Left lung (tissue), 4 donors: ENCODE measurements at regions not wholly inside any gene's neighbourhood (a gene's known extent, or its start where the extent isn't known, plus 50 kb on each side); places are given as distances from the start of the nearest gene placed in this dataset.

ENCODE experiments used
- ATAC-seq: fragments of 200-7000 bp; cut with Tn5 transposase; one replicate; pipeline ENCODE4 v1.9.1; 2020; ENCODE audit warnings: moderate library complexity
- DNase-seq, 4 donors: peaks; one replicate each; pipeline ENCODE4 v3.0.0-alpha.2; 2013 to 2020
- H3K27ac ChIP-seq, 2 donors: fragments of 200-600 bp; sonication (generic) in 1 of 2; one replicate each; pipeline versions ENCODE4 v1.5.0 to v1.8.0; 2020 to 2021
- H3K27me3 ChIP-seq, 2 donors: fragments of 200-600 bp; sonication (generic) in 1 of 2; one replicate each; pipeline versions ENCODE4 v1.5.0 to v1.8.0; 2020 to 2021
- H3K36me3 ChIP-seq, 2 donors: fragments of 200-600 bp; sonication (generic) in 1 of 2; one replicate each; pipeline versions ENCODE4 v1.5.0 to v1.8.0; 2020 to 2021
- H3K4me1 ChIP-seq, 2 donors: fragments of 200-600 bp; one replicate each; pipeline ENCODE4 v1.8.0; 2021
- H3K4me3 ChIP-seq, 2 donors: fragments of 200-600 bp; sonication (generic) in 1 of 2; one replicate each; pipeline versions ENCODE4 v1.5.0 to v1.8.0; 2020 to 2021; ENCODE audit warnings: mild to moderate bottlenecking in 1 of 2
- H3K9me3 ChIP-seq, 2 donors: fragments of 200-600 bp; sonication (generic) in 1 of 2; one replicate each; pipeline versions ENCODE4 v1.5.0 to v1.8.0; 2020 to 2021
- CTCF ChIP-seq, 2 donors: fragments of 200-600 bp; sonication (generic) in 1 of 2; IDR thresholded peaks; one replicate each; pipeline versions ENCODE4 v1.5.0 to v1.8.0; 2021; ENCODE audit warnings: antibody characterized with exemption in 2 of 2
- intact Hi-C, 2 donors: fragments of 100-400 bp; cut with DNase I; formaldehyde crosslinking; loops; one replicate each; pipeline versions ENCODE4 v1.11.2 to v1.14.2; 2022
- donor health status: DM: no; HTN: yes; CAD: no.
- donor health status: DM: no; HTN: no; CAD: no.

GRCh38 chr9:23258569-23258968 lies 567.5 kb downstream of the ELAVL2 start:
- Histone ChIP-seq H3K4me3 (no peak overlapping the region), H3K4me1 (no peaks in the 10 kb centered on the region), H3K36me3 (no peaks in the 10 kb centered on the region), H3K27ac (no peak overlapping the region), H3K9me3 (no peaks in the 10 kb centered on the region), H3K27me3 (no peaks in the 10 kb centered on the region)
- no peak for TF ChIP-seq CTCF (IDR thresholded peaks at IDR 0.05)
- DNase-seq (no peak), ATAC-seq (no peak)
- intact Hi-C loops: no loop called here

GRCh38 chr9:23278561-23278960 lies 547.5 kb downstream of the ELAVL2 start:
- no peak for TF ChIP-seq CTCF (IDR thresholded peaks at IDR 0.05)
- intact Hi-C loops: no loop called here
- ATAC-seq: no peak

GRCh38 chr9:23287390-23287789 lies 538.6 kb downstream of the ELAVL2 start:
- Histone ChIP-seq H3K27ac (no peak overlapping the region), H3K4me1 (no peaks in the 10 kb centered on the region), H3K9me3 (no peaks in the 10 kb centered on the region), H3K4me3 (no peak overlapping the region), H3K27me3 (no peaks in the 10 kb centered on the region), H3K36me3 (no peaks in the 10 kb centered on the region)
- intact Hi-C loops: no loop called here
- TF ChIP-seq CTCF (IDR thresholded peaks at IDR 0.05): no peak
- DNase-seq (no peak), ATAC-seq (no peak)

More at GRCh38 chr9:23278561-23278960, 547.5 kb downstream of the ELAVL2 start:
- no peak overlapping the region for H3K27ac ChIP-seq
- H3K9me3 ChIP-seq: no peaks in the 10 kb centered on the region
- H3K27me3 ChIP-seq: no peaks in the 10 kb centered on the region
- no peaks in the 10 kb centered on the region for H3K4me1 ChIP-seq
- no peak overlapping the region for H3K4me3 ChIP-seq
- H3K36me3 ChIP-seq: no peaks in the 10 kb centered on the region
- no peak for DNase-seq

GRCh38 chr9:23288545-23288944 lies 537.5 kb downstream of the ELAVL2 start:
- DNase-seq (no peak), ATAC-seq (no peak)
- intact Hi-C loops: no loop called here
- no peaks in the 10 kb centered on the region for H3K4me1 ChIP-seq
- no peaks in the 10 kb centered on the region for H3K36me3 ChIP-seq
- H3K9me3 ChIP-seq: no peaks in the 10 kb centered on the region
- no peak overlapping the region for H3K27ac ChIP-seq
- H3K27me3 ChIP-seq: no peaks in the 10 kb centered on the region
- TF ChIP-seq CTCF (IDR thresholded peaks at IDR 0.05): no peak
- H3K4me3 ChIP-seq: no peak overlapping the region

- no peaks in the 10 kb centered on the region for H3K36me3 ChIP-seq
- H3K4me3 ChIP-seq: no peak overlapping the region
- no peaks in the 10 kb centered on the region for H3K4me1 ChIP-seq
- H3K9me3 ChIP-seq: no peaks in the 10 kb centered on the region
- intact Hi-C loops: no loop called here
- no peaks in the 10 kb centered on the region for H3K27me3 ChIP-seq
- H3K27ac ChIP-seq: no peak overlapping the region
- ATAC-seq: no peak
- TF ChIP-seq CTCF (IDR thresholded peaks at IDR 0.05): no peak
- no peak for DNase-seq
Measured at GRCh38 chr9:23290973-23291372, 535.1 kb downstream of the ELAVL2 start.
